C4-2B (cell line): ENCODE measurements at regions not wholly inside any gene's neighbourhood (a gene's known extent, or its start where the extent isn't known, plus 50 kb on each side); places are given as distances from the start of the nearest gene placed in this dataset.
"Not testable (repeated sequence)": the region's sequence is repeated elsewhere in the genome, so short reads cannot be mapped to it uniquely, and the experiment has no call there.

Experiments
- H3K27ac ChIP-seq: fragments of 450-650 bp; 2 replicates; pipeline ENCODE4 v1.5.1; 2017
- CTCF ChIP-seq: fragments of 450-650 bp; conservative IDR thresholded peaks from 2 replicates; pipeline ENCODE4 v1.5.1; 2017; ENCODE audit warnings: mild to moderate bottlenecking
- ZFX ChIP-seq: fragments of 450-650 bp; IDR thresholded peaks from 2 replicates; pipeline ENCODE4 v1.6.1; 2017

- no peak overlapping the region for H3K27ac ChIP-seq
- TF ChIP-seq ZFX (no peak), CTCF (no peak)
These were observed 1176.1 kb downstream of the PLA2G4A start for GRCh38 chr1:188004849-188005248.

- H3K27ac ChIP-seq, result peak overlapping the region; percentile 3; the same call in 1 of the 2 replicates
- TF ChIP-seq CTCF (no peak), ZFX (no peak)
These were observed 1177.6 kb downstream of the PLA2G4A start for GRCh38 chr1:188006354-188006753.

GRCh38 chr1:188013222-188013849 is 1184.6 kb downstream of the PLA2G4A start:
- H3K27ac ChIP-seq, result not testable (repeated sequence)

GRCh38 chr1:188017921-188018320 is 1189.2 kb downstream of the PLA2G4A start:
- H3K27ac ChIP-seq, result no peak overlapping the region
- TF ChIP-seq ZFX, result no peak
- TF ChIP-seq CTCF, result no peak

GRCh38 chr1:188022661-188023060 is 1193.9 kb downstream of the PLA2G4A start:
- no peak overlapping the region for H3K27ac ChIP-seq
- TF ChIP-seq ZFX, result no peak
- no peak for TF ChIP-seq CTCF

GRCh38 chr1:188023206-188023605 is 1194.5 kb downstream of the PLA2G4A start:
- TF ChIP-seq ZFX, result no peak
- TF ChIP-seq CTCF, result no peak
- no peak overlapping the region for H3K27ac ChIP-seq

- H3K27ac ChIP-seq, result no peak overlapping the region
- TF ChIP-seq CTCF (no peak), ZFX (no peak)
These were observed 1198.9 kb downstream of the PLA2G4A start for GRCh38 chr1:188027613-188028012.

GRCh38 chr1:188037572-188037971 is 1208.8 kb downstream of the PLA2G4A start:
- not testable (repeated sequence) for H3K27ac ChIP-seq
